HG02763 (cell line): ENCODE measurements at regions not wholly inside any gene's neighbourhood (a gene's known extent, or its start where the extent isn't known, plus 50 kb on each side); places are given as distances from the start of the nearest gene placed in this dataset.
"Not testable (repeated sequence)": the region's sequence is repeated elsewhere in the genome, so short reads cannot be mapped to it uniquely, and the experiment has no call there.

Source experiments
- ATAC-seq: cut with Tn5 transposase; IDR thresholded peaks from one replicate; pipeline ENCODE4 v1.9.1; 2021; ENCODE audit warnings: mild to moderate bottlenecking, moderate library complexity; ENCODE audit not compliant: unreplicated experiment

DNA sequence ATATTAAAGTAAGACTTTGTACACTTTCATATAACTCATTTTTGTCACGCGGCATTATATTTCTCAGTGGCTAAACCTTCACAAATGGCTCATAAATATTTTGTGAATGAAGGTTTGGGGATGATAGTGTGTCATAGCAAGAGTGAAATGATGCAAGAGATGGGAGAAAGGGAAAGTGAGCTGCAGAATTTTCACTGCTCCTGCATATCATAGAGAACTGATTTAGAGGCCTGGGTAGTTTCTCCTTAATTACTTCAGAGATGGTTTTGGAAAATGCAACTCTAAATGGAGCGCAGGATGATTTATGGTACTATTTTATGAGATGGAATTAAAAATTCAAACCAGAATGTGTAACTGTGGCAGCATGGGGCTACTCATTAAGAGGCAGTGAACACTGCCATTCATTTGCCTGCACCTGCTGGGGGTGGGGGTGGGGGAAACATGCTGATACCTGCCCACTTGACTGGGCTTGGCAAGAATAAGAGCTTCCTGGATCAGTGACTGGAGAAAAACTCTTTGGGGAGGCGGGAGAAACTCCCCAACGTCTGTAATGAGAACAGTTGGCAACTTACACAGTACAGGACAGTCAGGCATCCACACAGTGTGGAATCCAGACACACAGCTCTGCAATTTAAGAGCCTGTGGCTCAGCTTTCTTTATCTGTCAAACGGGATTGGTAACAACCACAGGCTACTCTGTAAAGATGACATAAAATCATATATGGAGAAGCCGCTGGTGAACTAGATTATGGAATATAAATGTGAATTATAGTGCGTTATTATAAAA lies 941.9 kb downstream of the SLC4A3 start:
- no peak for ATAC-seq

DNA sequence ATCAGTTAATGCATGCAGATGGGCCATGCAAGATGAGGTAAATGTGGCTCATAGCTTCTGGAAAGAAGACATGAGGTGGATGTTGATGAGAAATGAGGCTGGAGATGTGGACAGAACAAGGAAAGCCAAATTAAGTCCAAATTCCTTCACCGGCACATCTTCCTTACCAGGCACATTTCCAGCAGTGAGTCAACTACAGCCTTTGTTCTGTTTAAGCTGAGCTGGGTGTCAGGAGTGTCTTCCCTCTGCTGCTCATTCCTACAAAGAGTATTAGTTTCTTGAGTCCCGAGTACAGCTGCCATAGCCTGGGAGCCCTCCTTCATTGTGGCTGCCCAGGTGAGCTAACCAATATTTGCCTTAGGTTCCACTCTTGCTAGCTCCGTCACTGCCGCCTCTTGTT lies 945.0 kb downstream of the SLC4A3 start:
- ATAC-seq, result no peak

DNA sequence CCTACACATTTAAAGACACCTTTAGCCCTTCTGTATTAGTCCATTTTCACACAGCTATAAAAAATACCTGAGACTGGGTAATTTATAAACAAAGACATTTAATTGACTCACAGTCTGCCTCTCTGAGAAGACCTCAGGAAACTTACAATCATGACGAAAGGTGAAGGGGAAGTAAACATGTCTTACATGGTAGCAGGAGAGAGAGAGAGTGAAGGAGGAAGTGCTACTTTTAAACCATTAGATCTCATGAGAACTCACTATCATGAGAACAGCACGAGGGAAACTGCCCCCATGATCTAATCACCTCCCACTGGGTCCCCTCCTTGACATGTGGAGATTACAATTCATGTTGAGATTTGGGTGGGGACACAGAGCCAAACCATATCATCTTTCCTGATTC lies 946.6 kb downstream of the SLC4A3 start:
- ATAC-seq, result no peak

DNA sequence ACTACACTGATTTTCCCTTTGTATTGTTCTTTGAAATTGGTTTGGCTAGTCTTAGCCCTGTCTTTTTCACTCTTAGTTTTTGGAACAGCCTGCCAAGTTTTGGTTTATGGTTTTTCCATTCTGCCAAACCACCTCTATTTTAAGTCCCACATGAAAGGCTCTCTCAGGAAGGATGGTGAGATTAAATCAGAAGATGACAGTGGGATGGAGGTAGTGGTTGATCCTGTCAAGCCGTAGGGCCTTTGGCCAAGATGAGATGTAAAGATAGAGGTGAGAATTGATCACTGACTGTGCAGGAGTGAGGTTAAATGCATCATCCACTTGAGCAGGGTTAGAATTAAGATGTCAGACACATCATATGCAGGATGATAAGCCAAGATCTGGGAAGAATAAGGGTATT lies 948.5 kb downstream of the SLC4A3 start:
- ATAC-seq, result no peak

DNA sequence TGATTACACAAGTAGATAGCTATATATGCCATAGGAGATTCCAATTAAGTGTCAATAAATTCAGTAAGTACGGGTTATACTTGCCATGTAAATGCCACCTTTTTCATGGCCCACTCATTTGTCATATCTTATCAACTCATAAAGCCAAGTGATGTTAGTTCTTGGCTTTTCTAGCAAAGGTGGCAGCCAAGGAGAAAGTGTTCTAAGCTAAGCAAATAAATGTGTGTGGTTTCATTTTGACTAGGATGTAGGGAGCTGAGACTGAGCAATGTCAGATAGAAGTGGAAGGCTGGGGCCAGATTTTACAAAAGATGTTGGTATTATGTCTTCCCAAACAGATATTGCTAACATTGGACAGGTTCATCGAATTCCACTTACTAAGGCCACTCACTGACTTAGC lies 952.0 kb downstream of the SLC4A3 start:
- no peak for ATAC-seq

DNA sequence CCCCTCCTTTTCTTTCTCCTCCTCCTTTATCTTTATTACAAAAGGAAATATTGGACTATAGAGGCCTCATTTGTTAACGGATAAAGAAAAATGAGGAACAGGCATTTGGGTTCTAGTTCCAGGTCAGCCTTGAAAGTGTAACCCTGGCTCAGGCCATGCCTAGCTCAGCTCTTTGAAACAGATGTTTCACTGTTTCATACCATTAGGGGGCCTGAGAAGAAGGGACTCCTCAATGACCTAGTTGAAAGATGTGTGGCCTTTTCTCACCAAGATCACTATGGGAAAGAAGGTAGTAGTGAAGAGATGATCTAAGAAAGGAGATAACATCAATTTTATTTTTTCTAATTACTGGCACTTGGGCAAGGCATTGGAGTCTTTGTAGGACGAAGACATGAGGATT lies 952.7 kb downstream of the SLC4A3 start:
- no peak for ATAC-seq

DNA sequence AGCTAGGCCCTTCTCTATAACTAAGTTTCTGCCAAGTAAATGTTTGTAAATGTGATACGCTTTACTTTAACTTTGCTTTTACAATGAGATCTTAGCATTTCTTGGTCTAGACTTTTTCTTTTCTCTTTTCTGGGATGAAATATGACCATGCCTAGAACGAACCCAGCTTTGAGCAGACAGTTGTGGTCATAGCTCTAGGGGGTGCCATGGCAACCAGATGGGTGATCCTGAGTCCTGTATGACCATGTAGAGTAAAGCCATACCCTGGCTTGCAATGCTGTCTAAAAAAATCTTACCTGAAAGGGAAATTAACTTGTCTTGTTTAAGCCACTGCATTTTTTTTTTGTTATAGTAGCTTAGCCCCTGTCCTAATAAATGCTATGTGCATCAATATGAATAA lies 956.3 kb downstream of the SLC4A3 start:
- no peak for ATAC-seq

DNA sequence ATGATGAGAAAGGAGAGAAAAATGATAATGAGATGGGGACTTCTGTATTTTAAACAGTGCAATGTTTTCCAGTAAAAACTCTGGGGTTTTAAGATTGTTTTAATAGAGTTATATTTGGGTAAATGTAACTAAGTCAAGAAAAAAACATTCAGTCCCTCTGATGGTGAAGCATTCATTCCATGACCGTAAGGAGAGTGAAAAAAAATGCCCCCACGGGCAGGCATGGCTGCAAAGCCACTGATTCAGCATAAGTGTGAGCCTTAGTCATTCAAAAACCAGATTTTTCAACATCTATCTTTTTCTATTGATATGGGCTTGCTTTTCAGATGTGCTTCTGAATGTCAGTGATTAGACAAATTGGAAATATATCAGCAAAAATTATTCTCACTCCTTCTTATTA lies 957.8 kb downstream of the SLC4A3 start:
- ATAC-seq, result no peak

DNA sequence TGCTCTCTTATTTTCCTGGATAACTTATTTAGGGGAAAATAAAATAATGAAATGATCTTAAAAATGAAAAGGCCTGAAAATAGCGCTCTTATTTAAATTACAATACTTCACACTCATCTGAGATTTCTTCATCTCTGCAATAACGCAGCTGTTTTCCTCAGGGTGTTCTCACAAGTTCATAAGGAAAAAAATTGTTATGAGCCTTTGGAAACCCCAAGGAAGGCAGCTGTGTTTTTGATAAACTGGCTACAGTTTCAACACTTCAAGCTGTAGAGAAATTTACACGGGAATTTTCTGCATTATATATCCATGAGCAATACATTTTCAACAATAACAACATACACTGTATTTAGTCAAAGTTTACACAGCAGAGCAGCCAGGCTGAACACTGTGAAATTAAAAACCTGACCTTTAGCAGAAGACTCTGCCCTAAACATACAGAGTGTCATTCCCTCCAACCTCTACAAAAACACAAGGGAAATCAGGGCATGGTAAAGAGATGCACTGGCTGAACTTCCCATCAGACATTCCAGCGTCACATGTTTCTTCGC lies 959.6 kb downstream of the SLC4A3 start:
- ATAC-seq, result no peak

DNA sequence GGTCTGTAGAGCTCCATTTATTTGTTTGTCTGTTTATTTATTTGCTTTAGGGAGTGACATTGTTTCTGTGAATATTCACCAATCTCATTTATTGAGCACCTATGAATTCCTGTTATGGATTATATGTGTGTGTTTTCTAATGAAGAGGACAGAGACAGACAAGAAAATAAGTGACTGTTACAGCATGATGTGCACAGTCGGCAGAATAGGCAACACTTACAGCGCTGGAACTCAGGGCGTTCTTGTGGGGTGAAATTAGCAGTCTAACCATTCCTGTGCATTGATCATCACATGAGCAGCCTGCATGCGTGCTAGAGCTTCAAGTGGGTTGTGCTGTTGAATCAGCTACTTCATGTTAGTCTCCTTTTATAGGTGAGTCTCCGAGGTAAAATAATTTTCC lies 960.7 kb downstream of the SLC4A3 start:
- ATAC-seq, result no peak

DNA sequence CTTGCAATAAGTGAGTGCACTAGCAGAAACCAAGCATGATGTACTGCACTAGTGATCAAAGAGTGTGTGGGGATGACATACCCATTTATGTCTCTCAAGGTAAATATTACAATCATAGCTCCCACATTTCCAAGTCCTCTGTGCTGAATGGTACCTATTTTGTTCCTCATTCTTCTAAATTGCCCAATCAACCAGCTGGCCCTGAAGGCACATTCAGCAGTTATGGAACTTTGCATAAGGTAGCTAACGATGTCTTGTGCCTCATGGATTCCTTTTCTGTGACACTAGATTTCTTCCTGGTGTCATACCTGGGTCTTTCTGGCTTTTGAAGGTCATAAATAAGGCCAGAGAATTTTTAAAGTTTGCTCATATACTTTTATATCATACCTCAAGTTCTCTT lies 963.0 kb downstream of the SLC4A3 start:
- ATAC-seq, result no peak

DNA sequence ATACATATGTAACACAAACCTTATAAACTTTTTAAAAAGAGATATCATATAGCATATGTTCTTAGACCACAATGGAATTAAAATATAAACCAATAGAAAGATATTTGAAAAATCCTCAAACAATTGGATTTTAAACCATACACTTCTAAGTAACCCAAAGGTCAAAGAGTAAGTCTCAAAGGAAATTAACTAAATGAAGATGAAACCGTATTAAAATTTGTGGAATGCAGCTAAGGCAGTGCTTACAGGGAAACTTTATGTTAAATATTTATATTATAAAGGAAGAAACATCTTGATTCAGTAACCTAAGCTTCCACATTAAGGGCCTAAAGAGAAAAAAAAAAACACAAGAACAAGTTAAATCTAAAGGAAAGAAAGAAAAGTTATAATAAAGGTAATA lies 966.1 kb downstream of the SLC4A3 start:
- no peak for ATAC-seq

DNA sequence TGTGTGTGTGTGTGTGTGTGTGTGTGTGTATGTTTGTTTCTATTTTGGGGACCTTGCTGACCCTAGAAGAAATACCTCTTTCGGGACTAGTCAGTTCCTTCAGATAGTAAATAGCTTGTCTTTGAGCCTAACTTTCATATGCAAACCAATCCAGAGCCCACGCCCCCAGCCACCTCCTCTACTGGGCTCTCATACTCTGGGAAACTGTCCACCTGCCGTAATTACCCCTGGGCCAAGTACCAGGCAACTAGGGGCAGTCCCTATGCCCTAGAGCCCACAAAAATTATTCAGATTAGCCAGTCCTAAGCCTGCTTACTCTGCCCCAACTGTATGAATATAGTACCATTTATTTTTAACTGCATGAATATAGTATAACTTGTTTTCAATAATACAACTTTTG lies 970.4 kb downstream of the EPHA4 start:
- ATAC-seq, result no peak

DNA sequence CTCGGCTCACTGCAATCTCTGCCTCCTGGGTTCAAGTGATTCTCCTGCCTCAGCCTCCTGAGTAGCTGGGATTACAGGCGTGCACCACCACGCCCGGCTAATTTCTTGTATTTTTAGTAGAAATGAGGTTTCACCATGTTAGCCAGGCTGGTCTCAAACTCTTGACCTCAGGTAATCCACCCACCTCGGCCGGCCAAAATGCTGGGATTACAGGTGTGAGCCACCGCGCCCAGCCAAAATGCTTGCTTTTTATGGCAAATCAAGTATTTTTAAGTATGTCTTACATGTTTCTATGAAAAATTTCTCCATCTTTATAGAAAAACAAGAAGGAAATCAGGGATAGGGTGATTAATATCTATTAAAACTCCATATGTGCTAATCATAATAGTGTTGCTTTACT lies 959.1 kb downstream of the EPHA4 start:
- not testable (repeated sequence) for ATAC-seq

DNA sequence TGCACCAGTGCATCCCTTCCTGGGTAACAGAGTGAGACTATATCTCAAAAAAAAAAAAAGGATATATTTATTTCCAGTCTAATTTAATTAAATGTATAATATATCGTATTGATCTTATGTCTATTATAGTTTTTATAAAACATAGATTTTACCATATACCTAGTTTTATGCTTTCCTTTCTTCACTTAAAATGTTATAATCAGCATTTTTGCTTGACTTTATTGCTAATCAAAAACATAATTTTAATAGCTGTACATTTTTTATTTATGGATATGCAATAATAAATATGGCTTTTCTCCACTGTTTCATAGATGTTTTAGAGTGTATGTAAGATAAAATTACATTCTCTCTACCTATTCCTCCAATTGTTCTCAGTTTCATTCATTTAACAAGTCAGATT lies 958.0 kb downstream of the EPHA4 start:
- no peak for ATAC-seq

DNA sequence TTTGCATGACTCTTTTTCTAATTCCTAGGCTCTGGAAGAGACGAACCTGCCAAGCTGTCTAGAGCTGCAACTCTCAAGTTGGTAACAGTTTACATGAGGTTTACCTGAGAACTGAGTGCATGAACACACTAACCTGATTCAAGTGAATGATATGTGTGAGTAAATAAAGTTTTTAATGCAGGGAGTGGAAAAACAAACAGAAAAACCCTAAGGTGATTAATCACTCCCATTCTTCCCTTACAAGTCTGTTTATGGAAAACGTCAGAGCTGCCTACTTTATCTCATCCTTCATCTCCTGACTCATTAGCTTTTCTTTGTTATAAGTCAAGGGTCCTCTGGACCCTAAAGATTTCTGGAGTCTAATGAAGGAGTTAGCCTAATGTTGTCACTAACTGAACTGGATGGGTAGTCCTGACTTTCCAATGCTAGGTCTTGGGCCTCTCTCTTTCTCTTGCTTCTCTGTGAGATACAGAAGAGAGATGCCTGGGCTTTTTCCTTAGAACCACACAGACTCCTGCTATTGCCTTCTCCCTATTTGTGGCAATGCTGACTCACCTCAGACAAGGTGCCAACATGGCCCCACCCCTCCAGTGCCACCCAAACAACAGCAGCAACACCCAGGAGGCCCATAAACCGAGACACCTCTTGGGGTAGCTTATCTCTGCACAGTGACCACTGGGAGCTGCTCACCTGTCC lies 952.4 kb downstream of the EPHA4 start:
- ATAC-seq, result no peak

DNA sequence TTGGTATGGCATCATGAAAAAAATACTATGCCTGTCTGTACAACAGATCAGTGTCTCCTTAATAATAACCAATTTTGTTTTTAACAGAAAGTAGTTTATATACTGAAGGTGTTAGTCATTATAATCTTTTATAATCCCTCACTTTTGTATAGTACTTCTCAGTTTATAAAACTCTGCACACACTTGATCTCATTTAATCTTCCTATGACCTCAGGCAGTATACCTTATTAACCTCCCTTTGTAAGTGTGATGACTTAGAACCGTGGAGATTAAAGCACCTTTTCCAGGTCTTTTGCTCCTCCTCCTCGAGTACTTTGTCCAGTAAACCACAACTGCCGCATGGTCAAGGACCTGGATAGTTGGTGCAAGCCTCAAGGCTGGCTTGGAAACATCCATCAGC lies 945.5 kb downstream of the EPHA4 start:
- no peak for ATAC-seq

DNA sequence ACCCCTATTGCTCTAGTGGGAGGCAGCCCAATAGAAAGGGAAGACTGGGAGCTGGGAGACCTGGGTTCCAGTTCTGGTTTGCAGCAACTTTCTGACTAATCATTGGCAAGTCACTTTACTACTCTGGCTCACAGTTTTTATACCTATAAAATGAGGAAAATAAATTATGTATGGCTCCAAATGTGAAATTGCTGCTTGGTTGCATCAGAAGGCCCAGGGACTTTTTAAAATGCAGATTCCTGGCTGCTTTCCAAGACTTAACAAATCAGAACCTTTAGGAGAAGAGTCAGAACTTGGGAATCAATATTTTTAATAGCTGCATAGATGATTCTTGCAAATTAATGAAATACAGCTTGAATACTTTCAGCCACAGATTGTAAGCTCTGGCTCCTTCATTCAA lies 943.9 kb downstream of the EPHA4 start:
- ATAC-seq, result no peak

DNA sequence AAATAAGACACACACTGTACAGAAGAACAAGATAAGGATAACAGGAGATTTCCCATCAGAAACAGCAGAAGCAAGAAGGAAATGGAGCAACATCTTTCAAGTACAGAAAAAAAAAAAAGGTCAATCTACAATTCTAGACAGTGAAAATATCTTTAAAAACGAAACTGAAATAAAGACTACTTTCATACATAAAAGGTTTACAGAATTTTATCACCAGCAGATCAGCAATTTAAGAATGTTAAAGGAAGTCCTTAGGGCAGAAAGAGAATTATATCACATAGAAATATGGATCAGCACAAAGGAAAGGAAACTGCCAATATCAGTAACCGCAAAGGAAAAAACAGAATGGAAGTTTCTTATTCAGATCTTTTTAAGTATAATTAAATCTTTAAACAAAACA lies 931.0 kb downstream of the EPHA4 start:
- ATAC-seq, result no peak

DNA sequence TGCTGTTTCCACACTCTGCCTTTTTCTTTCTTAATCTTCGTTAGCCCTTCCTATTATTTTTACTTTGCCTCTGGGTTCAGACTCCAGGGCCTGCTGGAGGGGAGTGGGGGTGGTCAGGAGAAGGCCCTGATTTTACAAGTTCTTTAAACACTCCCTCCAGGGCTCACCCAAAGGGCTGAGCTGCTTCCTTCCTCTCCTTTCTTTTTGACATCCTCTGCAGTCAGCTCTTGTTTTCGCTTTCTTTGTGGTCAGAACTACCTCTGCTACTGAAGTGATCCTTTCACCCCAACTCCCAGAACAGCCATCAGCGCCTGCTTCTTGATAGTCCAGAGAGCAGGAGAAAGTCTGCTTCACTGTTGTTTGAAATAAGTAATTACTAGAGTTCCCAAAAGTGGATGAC lies 925.7 kb downstream of the EPHA4 start:
- no peak for ATAC-seq

DNA sequence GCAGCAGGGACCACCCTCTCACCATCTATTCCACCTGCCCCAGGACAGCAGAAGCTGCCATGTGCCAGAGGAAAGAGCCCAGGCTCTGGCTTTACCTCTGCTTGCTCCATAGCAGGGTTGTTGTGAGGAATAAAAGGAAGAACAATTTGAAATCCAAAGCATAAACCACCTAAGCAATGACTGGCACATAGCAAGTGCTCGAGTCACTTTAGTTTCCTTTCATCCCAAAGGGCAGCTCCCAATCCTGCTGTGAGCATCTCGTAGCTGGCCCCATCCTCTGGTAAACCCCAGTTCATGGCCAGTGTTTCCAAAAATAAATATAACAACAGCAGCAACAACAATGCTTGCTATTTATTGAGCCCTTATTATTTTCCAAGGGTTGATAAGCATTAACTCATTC lies 923.5 kb downstream of the EPHA4 start:
- ATAC-seq, result no peak

DNA sequence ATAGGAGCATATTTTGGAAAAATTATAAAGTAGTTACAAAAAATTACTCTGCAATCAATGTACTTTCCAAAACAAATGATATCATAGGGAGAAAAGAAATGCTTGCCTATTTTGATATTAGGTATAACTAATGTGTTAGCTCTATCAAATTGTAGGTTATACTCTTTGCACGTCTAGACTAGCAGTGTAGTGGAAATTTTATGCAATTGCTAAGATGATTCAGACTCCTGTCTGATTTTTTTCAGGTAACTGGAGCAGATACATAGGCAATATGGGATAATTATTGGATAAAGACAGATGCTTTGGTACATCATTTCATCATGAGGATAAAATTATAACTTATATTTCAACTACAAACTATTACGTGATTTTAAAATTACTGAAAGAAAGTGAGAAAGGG lies 918.3 kb downstream of the EPHA4 start:
- no peak for ATAC-seq
